ENCODE measurements at regions not wholly inside any gene's neighbourhood (a gene's known extent, or its start where the extent isn't known, plus 50 kb on each side); places are given as distances from the start of the nearest gene placed in this dataset.

GRCh38 chr4:24662542-24662941 is 78.2 kb upstream of the DHX15 start:
- peaks cover 7% of the 10 kb centered on the region in 2 donors for H3K4me1 ChIP-seq (ENCODE audit: control insufficient read depth in 1 of 2, insufficient read depth in 2 of 2, low read length in 2 of 2)
- H3K27ac Mint-ChIP-seq = no peak overlapping the region
- H2AFZ ChIP-seq (ENCODE audit: insufficient read depth, low read depth, low read length, poor library complexity, severe bottlenecking) = no peak overlapping the region
- no peak for DNase-seq
- peaks cover 7% of the 10 kb centered on the region for H3K4me1 Mint-ChIP-seq
- intact Hi-C loops (cut with micrococcal nuclease) = no loop called here
- no peaks in the 10 kb centered on the region for H3K36me3 ChIP-seq (replicated peaks in 1 of 2; ENCODE audit: control insufficient read depth in 1 of 2, insufficient read depth in 2 of 2, low read length in 2 of 2)
- no peaks in the 10 kb centered on the region for H3K9me3 ChIP-seq (replicated peaks in 1 of 2; ENCODE audit: control insufficient read depth in 1 of 2, insufficient read depth in 1 of 2, low read length in 2 of 2)
- H3K4me3 ChIP-seq (replicated peaks in 1 of 3; ENCODE audit: low read depth in 2 of 3, low read length in 3 of 3) = no peak overlapping the region
- peaks cover 0 to 1% (median 0%) of the 10 kb centered on the region in 7 donors for H3K9me3 Mint-ChIP-seq
- no peaks in the 10 kb centered on the region for H4K20me1 ChIP-seq (ENCODE audit: insufficient read depth, low read length)
- H3K79me2 ChIP-seq (ENCODE audit: insufficient read depth, low read length) = no peaks in the 10 kb centered on the region
- H3K4me2 ChIP-seq (replicated peaks; ENCODE audit: extremely low read depth, low read length, poor library complexity, severe bottlenecking) = no peak overlapping the region
- H3K27ac ChIP-seq (ENCODE audit: low read depth in 1 of 2, low read length in 2 of 2) = no peak overlapping the region
- H3K36me3 Mint-ChIP-seq = no peaks in the 10 kb centered on the region
- no peak overlapping the region for H3K9ac ChIP-seq (ENCODE audit: insufficient read depth, low read length, poor library complexity, severe bottlenecking)
- H3K4me3 Mint-ChIP-seq = no peak overlapping the region
- TF ChIP-seq, protein P1, sequence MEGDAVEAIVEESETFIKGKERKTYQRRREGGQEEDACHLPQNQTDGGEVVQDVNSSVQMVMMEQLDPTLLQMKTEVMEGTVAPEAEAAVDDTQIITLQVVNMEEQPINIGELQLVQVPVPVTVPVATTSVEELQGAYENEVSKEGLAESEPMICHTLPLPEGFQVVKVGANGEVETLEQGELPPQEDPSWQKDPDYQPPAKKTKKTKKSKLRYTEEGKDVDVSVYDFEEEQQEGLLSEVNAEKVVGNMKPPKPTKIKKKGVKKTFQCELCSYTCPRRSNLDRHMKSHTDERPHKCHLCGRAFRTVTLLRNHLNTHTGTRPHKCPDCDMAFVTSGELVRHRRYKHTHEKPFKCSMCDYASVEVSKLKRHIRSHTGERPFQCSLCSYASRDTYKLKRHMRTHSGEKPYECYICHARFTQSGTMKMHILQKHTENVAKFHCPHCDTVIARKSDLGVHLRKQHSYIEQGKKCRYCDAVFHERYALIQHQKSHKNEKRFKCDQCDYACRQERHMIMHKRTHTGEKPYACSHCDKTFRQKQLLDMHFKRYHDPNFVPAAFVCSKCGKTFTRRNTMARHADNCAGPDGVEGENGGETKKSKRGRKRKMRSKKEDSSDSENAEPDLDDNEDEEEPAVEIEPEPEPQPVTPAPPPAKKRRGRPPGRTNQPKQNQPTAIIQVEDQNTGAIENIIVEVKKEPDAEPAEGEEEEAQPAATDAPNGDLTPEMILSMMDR (IDR thresholded peaks at IDR 0.05) = no peak
- H3K27me3 Mint-ChIP-seq (ENCODE audit: low read depth in 3 of 3) = peaks cover 5 to 16% (median 12%) of the 10 kb centered on the region in 3 donors
- H3K27me3 ChIP-seq (ENCODE audit: control insufficient read depth in 2 of 2, insufficient read depth in 2 of 2, low read length in 2 of 2) = peaks cover 0 to 4% of the 10 kb centered on the region in 2 donors
- no CpG with 5 or more reads among the region's 2 CpGs for WGBS (ENCODE audit: insufficient coverage)

GRCh38 chr4:24664956-24665355 is 80.6 kb upstream of the DHX15 start:
- Histone ChIP-seq H3K79me2 (ENCODE audit: insufficient read depth, low read length) (no peaks in the 10 kb centered on the region), H3K27ac (ENCODE audit: low read depth in 1 of 2, low read length in 2 of 2) (no peak overlapping the region)

More at GRCh38 chr4:24664956-24665355, 80.6 kb upstream of the DHX15 start:
- Histone ChIP-seq H3K9me3 (replicated peaks in 1 of 2; ENCODE audit: control insufficient read depth in 1 of 2, insufficient read depth in 1 of 2, low read length in 2 of 2) (no peaks in the 10 kb centered on the region), H3K4me1 (ENCODE audit: control insufficient read depth in 1 of 2, insufficient read depth in 2 of 2, low read length in 2 of 2) (no peaks in the 10 kb centered on the region), H3K9ac (ENCODE audit: insufficient read depth, low read length, poor library complexity, severe bottlenecking) (no peak overlapping the region), H2AFZ (ENCODE audit: insufficient read depth, low read depth, low read length, poor library complexity, severe bottlenecking) (no peak overlapping the region), H3K4me3 (replicated peaks in 1 of 3; ENCODE audit: low read depth in 2 of 3, low read length in 3 of 3) (no peak overlapping the region), H3K36me3 (replicated peaks in 1 of 2; ENCODE audit: control insufficient read depth in 1 of 2, insufficient read depth in 2 of 2, low read length in 2 of 2) (no peaks in the 10 kb centered on the region), H3K27me3 (ENCODE audit: control insufficient read depth in 2 of 2, insufficient read depth in 2 of 2, low read length in 2 of 2) (no peaks in the 10 kb centered on the region), H4K20me1 (ENCODE audit: insufficient read depth, low read length) (no peaks in the 10 kb centered on the region), H3K4me2 (replicated peaks; ENCODE audit: extremely low read depth, low read length, poor library complexity, severe bottlenecking) (no peak overlapping the region)
- Mint-ChIP-seq H3K4me3 (no peak overlapping the region), H3K4me1 (no peaks in the 10 kb centered on the region), H3K9me3 (no peaks in the 10 kb centered on the region), H3K27me3 (ENCODE audit: low read depth in 3 of 3) (peaks cover 3 to 10% (median 6%) of the 10 kb centered on the region in 3 donors), H3K27ac (no peak overlapping the region), H3K36me3 (no peaks in the 10 kb centered on the region)
- WGBS (ENCODE audit: insufficient coverage) = 100% methylated on average over 2 of the region's 2 CpGs
- TF ChIP-seq, protein P1 (IDR thresholded peaks at IDR 0.05) = no peak
- no peak for DNase-seq
- intact Hi-C loops (cut with micrococcal nuclease) = no loop called here
